Mucosa of descending colon (tissue), 3 donors: ENCODE measurements at regions not wholly inside any gene's neighbourhood (a gene's known extent, or its start where the extent isn't known, plus 50 kb on each side); places are given as distances from the start of the nearest gene placed in this dataset.

Experiments
- ATAC-seq: fragments of 200-7000 bp; cut with Tn5 transposase; one replicate; pipeline ENCODE4 v1.9.1; 2020; ENCODE audit warnings: mild to moderate bottlenecking, moderate library complexity
- DNase-seq, 3 donors: peaks; one replicate each; pipeline ENCODE4 v3.0.0-alpha.2; 2020
- H3K36me3 ChIP-seq: fragments of 200-600 bp; one replicate; pipeline ENCODE4 v1.8.0; 2021; ENCODE audit warnings: low read depth, mild to moderate bottlenecking
- H3K4me1 ChIP-seq: fragments of 200-600 bp; one replicate; pipeline ENCODE4 v1.8.0; 2021; ENCODE audit warnings: low read depth, mild to moderate bottlenecking
- H3K4me3 ChIP-seq: fragments of 200-600 bp; one replicate; pipeline ENCODE4 v1.8.0; 2021; ENCODE audit warnings: mild to moderate bottlenecking
- H3K9me3 ChIP-seq: fragments of 200-600 bp; one replicate; pipeline ENCODE4 v1.8.0; 2021; ENCODE audit warnings: mild to moderate bottlenecking
- CTCF ChIP-seq: fragments of 200-600 bp; IDR thresholded peaks from one replicate; pipeline ENCODE4 v1.8.0; 2022; ENCODE audit warnings: antibody characterized with exemption, mild to moderate bottlenecking
- intact Hi-C, 2 donors: fragments of 100-400 bp; cut with DNase I in 1 of 2; cut with micrococcal nuclease in 1 of 2; formaldehyde crosslinking; loops; one replicate each; pipeline versions ENCODE4 v1.11.0 to v1.11.1; 2022; cut with DNase I, micrococcal nuclease
- donor health status: DM: no; HTN: no; CAD: no; lungs with moderate emphysema.
- donor health status: DM: no; HTN: no; CAD: no.
- donor health status: DM: no; HTN: yes; CAD: no.

GRCh38 chr6:21496706-21497105, 96.8 kb upstream of the SOX4 start:
- DNase-seq = no peak
- intact Hi-C loops = no loop called here
- no peaks in the 10 kb centered on the region for H3K9me3 ChIP-seq
- no peaks in the 10 kb centered on the region for H3K36me3 ChIP-seq
- ATAC-seq = no peak
- TF ChIP-seq CTCF = no peak
- peaks cover 12% of the 10 kb centered on the region for H3K4me1 ChIP-seq
- no peak overlapping the region for H3K4me3 ChIP-seq

DNA sequence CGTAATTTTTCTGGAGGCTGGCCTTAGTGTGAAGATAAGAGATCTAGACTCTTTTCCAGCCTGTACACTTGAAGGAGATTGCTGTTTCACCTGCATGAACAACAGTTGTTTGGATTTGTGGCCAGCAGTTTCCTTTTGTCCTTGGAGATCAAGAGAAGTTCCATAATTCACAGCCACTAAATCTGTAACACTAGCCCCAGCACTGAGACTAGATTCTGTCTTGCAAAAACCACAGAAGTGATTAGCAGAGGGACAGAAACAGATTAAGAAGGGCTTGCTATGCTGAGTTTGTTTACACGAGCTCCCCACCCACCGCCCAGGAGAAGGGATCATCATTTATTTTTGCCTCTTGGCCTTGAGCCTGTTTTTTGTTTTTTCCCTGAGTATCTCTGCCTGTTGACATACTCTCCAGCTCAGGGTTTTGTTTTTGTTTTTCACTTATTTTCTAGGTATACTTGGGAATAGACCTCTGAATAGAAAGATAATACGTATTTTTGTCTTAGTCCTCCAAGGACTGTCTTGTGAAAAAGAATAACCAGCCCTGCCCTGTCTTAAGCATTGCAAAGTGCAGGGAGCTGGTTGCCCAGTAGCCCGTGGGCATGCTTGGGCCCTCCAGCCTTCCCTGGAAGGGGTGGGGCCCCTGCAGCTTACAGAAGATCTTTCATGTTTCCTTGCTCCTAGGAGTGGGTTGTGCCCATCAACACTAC, 93.1 kb upstream of the SOX4 start:
- intact Hi-C loops = no loop called here
- no peaks in the 10 kb centered on the region for H3K9me3 ChIP-seq
- H3K4me1 ChIP-seq = peaks cover 12% of the 10 kb centered on the region
- H3K4me3 ChIP-seq = no peak overlapping the region
- ATAC-seq (no peak), DNase-seq (no peak)
- TF ChIP-seq CTCF = no peak
- no peaks in the 10 kb centered on the region for H3K36me3 ChIP-seq

DNA sequence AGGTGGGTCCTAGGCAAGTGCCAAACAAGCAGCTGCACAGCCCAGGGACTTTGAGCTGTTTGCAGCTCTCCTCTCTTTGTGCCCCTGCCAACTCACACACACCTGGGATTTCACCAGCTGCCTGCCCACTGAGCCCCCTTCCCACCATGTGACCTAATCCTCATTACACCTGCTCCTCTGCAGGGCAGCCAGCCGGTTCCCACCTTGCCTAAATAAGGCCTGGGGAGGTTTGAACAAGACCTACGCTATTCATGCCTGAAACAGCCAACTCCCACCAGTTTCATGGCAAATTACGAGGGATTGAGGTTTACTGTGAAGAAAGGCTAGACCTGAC, 92.6 kb upstream of the SOX4 start:
- Histone ChIP-seq H3K4me3 (no peak overlapping the region), H3K36me3 (no peaks in the 10 kb centered on the region), H3K4me1 (peaks cover 12% of the 10 kb centered on the region), H3K9me3 (no peaks in the 10 kb centered on the region)
- intact Hi-C loops = no loop called here
- DNase-seq (peak; percentile 65 to 74 (median 65)), ATAC-seq (peak; percentile 90)
- no peak for TF ChIP-seq CTCF

DNA sequence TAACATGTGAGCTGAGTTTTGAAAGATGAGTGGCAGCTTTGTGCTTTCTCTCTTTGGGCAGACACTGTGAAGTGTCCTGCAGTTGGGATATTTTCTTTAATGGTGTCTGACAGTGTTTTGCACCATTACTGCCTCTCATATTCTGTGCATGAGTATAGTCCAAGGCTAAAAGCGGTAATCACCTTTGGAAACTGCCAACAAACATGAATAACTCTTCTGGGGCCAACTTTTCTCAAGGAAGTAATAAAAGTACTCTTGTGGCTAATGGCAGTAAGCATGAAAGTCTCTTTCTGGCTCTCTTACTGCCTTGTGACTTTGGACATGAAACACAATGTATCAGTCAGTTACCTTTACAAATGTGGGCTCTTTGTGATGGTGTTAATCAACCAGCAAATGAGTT, 91.7 kb upstream of the SOX4 start:
- no peaks in the 10 kb centered on the region for H3K9me3 ChIP-seq
- TF ChIP-seq CTCF = no peak
- peaks cover 12% of the 10 kb centered on the region for H3K4me1 ChIP-seq
- H3K4me3 ChIP-seq = no peak overlapping the region
- DNase-seq = peak in 1 of 3 donors; percentile 10
- ATAC-seq = peak; percentile 71
- no peaks in the 10 kb centered on the region for H3K36me3 ChIP-seq
- intact Hi-C loops = no loop called here

- intact Hi-C loops = no loop called here
- peaks cover 12% of the 10 kb centered on the region for H3K4me1 ChIP-seq
- no peak for ATAC-seq
- H3K4me3 ChIP-seq = no peak overlapping the region
- TF ChIP-seq CTCF = no peak
- H3K9me3 ChIP-seq = no peaks in the 10 kb centered on the region
- no peaks in the 10 kb centered on the region for H3K36me3 ChIP-seq
- no peak for DNase-seq
These were observed 90.9 kb upstream of the SOX4 start for GRCh38 chr6:21502682-21503081.

- Histone ChIP-seq H3K36me3 (no peaks in the 10 kb centered on the region), H3K4me3 (no peak overlapping the region), H3K4me1 (peaks cover 12% of the 10 kb centered on the region), H3K9me3 (no peaks in the 10 kb centered on the region)
- no peak for ATAC-seq
- TF ChIP-seq CTCF = no peak
- no peak for DNase-seq
- intact Hi-C loops = no loop called here
These were observed 88.8 kb upstream of the SOX4 start for GRCh38 chr6:21504790-21505189.
